ENCODE measurements at regions not wholly inside any gene's neighbourhood (a gene's known extent, or its start where the extent isn't known, plus 50 kb on each side); places are given as distances from the start of the nearest gene placed in this dataset.

- DNase-seq (ENCODE audit: extremely low spot score), result no peak
- Histone ChIP-seq H3K4me3 (no peak overlapping the region), H3K4me1 (no peaks in the 10 kb centered on the region), H3K27ac (replicated peaks in 1 of 4) (no peak overlapping the region), H3K27me3 (no peaks in the 10 kb centered on the region), H3K9me3 (no peaks in the 10 kb centered on the region), H3K36me3 (no peaks in the 10 kb centered on the region)
- no peak for TF ChIP-seq POLR2A (IDR thresholded peaks at IDR 0.05; ENCODE audit: low read depth)
- TF ChIP-seq EP300 (IDR thresholded peaks at IDR 0.05), result no peak
- TF ChIP-seq CTCF (IDR thresholded peaks at IDR 0.05), result no peak
- TF ChIP-seq POLR2AphosphoS5 (IDR thresholded peaks at IDR 0.05), result no peak
- WGBS, result 91% methylated on average over 2 of the region's 2 CpGs
- intact Hi-C loops (cut with DNase I), result no loop called here
Measured at GRCh38 chr2:198328454-198328853, 524.1 kb downstream of the PLCL1 start.

GRCh38 chr2:198327526-198327925 is 523.1 kb downstream of the PLCL1 start:
- 83% methylated on average over 4 of the region's 4 CpGs for WGBS
- no peaks in the 10 kb centered on the region for H3K27me3 ChIP-seq
- intact Hi-C loops (cut with DNase I), result no loop called here
- H3K36me3 ChIP-seq, result no peaks in the 10 kb centered on the region
- no peak overlapping the region for H3K4me3 ChIP-seq
- TF ChIP-seq POLR2A (IDR thresholded peaks at IDR 0.05; ENCODE audit: low read depth), result no peak
- TF ChIP-seq EP300 (IDR thresholded peaks at IDR 0.05), result no peak
- TF ChIP-seq POLR2AphosphoS5 (IDR thresholded peaks at IDR 0.05), result no peak
- TF ChIP-seq CTCF (IDR thresholded peaks at IDR 0.05), result no peak
- no peaks in the 10 kb centered on the region for H3K4me1 ChIP-seq
- H3K9me3 ChIP-seq, result no peaks in the 10 kb centered on the region
- DNase-seq (ENCODE audit: extremely low spot score), result no peak
- no peak overlapping the region for H3K27ac ChIP-seq (replicated peaks in 1 of 4)

GRCh38 chr2:198326431-198326830 is 522.0 kb downstream of the PLCL1 start:
- Histone ChIP-seq H3K4me1 (no peaks in the 10 kb centered on the region), H3K36me3 (no peaks in the 10 kb centered on the region), H3K9me3 (no peaks in the 10 kb centered on the region), H3K27ac (replicated peaks in 1 of 4) (no peak overlapping the region), H3K4me3 (no peak overlapping the region), H3K27me3 (no peaks in the 10 kb centered on the region)
- DNase-seq (ENCODE audit: extremely low spot score), result no peak
- 54% methylated on average over 1 of the region's 1 CpG for WGBS
- intact Hi-C loops (cut with DNase I), result no loop called here
- TF ChIP-seq POLR2AphosphoS5 (IDR thresholded peaks at IDR 0.05) (no peak), POLR2A (IDR thresholded peaks at IDR 0.05; ENCODE audit: low read depth) (no peak), EP300 (IDR thresholded peaks at IDR 0.05) (no peak), CTCF (IDR thresholded peaks at IDR 0.05) (no peak)

- no peaks in the 10 kb centered on the region for H3K4me1 ChIP-seq
- no peaks in the 10 kb centered on the region for H3K27me3 ChIP-seq
- intact Hi-C loops (cut with DNase I), result no loop called here
- no peak for DNase-seq (ENCODE audit: extremely low spot score)
- no peak overlapping the region for H3K27ac ChIP-seq (replicated peaks in 1 of 4)
- H3K9me3 ChIP-seq, result no peaks in the 10 kb centered on the region
- WGBS, result 86% methylated on average over 2 of the region's 2 CpGs
- H3K4me3 ChIP-seq, result no peak overlapping the region
- TF ChIP-seq POLR2AphosphoS5 (IDR thresholded peaks at IDR 0.05) (no peak), CTCF (IDR thresholded peaks at IDR 0.05) (no peak), EP300 (IDR thresholded peaks at IDR 0.05) (no peak), POLR2A (IDR thresholded peaks at IDR 0.05; ENCODE audit: low read depth) (no peak)
- no peaks in the 10 kb centered on the region for H3K36me3 ChIP-seq
Measured at GRCh38 chr2:198325359-198325758, 521.0 kb downstream of the PLCL1 start.

- intact Hi-C loops (cut with DNase I), result no loop called here
- Histone ChIP-seq H3K36me3 (no peaks in the 10 kb centered on the region), H3K27ac (replicated peaks in 1 of 4) (no peak overlapping the region), H3K4me1 (no peaks in the 10 kb centered on the region), H3K27me3 (no peaks in the 10 kb centered on the region), H3K9me3 (no peaks in the 10 kb centered on the region), H3K4me3 (no peak overlapping the region)
- WGBS, result 69% methylated on average over 4 of the region's 4 CpGs
- no peak for DNase-seq (ENCODE audit: extremely low spot score)
- no peak for TF ChIP-seq CTCF (IDR thresholded peaks at IDR 0.05)
- no peak for TF ChIP-seq EP300 (IDR thresholded peaks at IDR 0.05)
- no peak for TF ChIP-seq POLR2AphosphoS5 (IDR thresholded peaks at IDR 0.05)
- TF ChIP-seq POLR2A (IDR thresholded peaks at IDR 0.05; ENCODE audit: low read depth), result no peak
Measured at GRCh38 chr2:198324071-198324470, 519.7 kb downstream of the PLCL1 start.

Data from esophagus muscularis mucosa (tissue), 4 donors.